GM23248 (cell line): ENCODE measurements at regions not wholly inside any gene's neighbourhood (a gene's known extent, or its start where the extent isn't known, plus 50 kb on each side); places are given as distances from the start of the nearest gene placed in this dataset.

Experiments used
- EZH2 ChIP-seq: fragments of 200-600 bp; sonication (generic); IDR thresholded peaks from 2 replicates; pipeline ENCODE4 v1.6.1; 2018; ENCODE audit warnings: antibody characterized with exemption, mild to moderate bottlenecking; ENCODE audit not compliant: insufficient read depth, poor library complexity, severe bottlenecking
- EZH2phosphoT487 ChIP-seq: fragments of 200-600 bp; sonication (generic); IDR thresholded peaks from 2 replicates; pipeline ENCODE4 v1.6.1; 2018; ENCODE audit warnings: antibody characterized with exemption, moderate library complexity, mild to moderate bottlenecking, low read depth; ENCODE audit not compliant: insufficient read depth

DNA sequence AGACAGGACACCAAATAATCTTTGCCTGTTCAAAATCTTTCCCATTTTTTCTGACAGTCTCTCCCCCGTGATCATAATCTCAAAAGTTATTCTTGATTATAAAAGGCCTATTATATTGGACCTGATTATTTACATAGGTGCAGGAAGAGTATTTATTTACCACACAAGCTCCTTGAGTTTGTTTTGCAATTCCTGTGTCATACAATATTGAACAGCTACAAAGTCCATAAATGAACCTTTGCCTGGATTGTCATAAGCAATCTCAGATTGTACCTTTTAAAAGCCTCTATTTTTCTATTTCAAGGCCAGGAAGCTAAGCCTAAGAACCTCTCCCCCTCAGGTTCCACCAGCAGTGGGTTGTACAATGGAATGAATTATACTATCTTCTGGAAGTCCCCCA, 183.9 kb upstream of the MEOX2 start:
- TF ChIP-seq EZH2 (no peak), EZH2phosphoT487 (no peak)
